Tibial nerve (tissue), 4 donors: ENCODE measurements at regions not wholly inside any gene's neighbourhood (a gene's known extent, or its start where the extent isn't known, plus 50 kb on each side); places are given as distances from the start of the nearest gene placed in this dataset.

Experiments
- CTCF ChIP-seq, 5 experiments: fragments of 200-600 bp in 3 of 5; fragments of 450-650 bp in 2 of 5; sonication (generic) in 3 of 5; IDR thresholded peaks; one replicate each; pipeline ENCODE4 v1.5.1; 2016 to 2019; ENCODE audit warnings: antibody characterized with exemption in 5 of 5, mild to moderate bottlenecking in 3 of 5, moderate library complexity in 2 of 5
- EP300 ChIP-seq, 2 donors: sonication (generic); formaldehyde crosslinking; IDR thresholded peaks; one replicate each; pipeline ENCODE4 v1.6.1; 2017; ENCODE audit warnings: antibody characterized with exemption in 2 of 2, mild to moderate bottlenecking in 1 of 2

GRCh38 chr5:52013523-52013922, 630.3 kb downstream of the ISL1 start:
- TF ChIP-seq CTCF (IDR thresholded peaks at IDR 0.05) (no peak), EP300 (IDR thresholded peaks at IDR 0.05) (no peak)
